SW480 (cell line): ENCODE measurements at regions not wholly inside any gene's neighbourhood (a gene's known extent, or its start where the extent isn't known, plus 50 kb on each side); places are given as distances from the start of the nearest gene placed in this dataset.
A peak's percentile ranks its signal among the peaks of the same experiment; 100 is the strongest.

Experiments
- DNase-seq: peaks from one replicate; pipeline ENCODE4 v3.0.0-alpha.2; 2016; ENCODE audit warnings: low spot score

DNA sequence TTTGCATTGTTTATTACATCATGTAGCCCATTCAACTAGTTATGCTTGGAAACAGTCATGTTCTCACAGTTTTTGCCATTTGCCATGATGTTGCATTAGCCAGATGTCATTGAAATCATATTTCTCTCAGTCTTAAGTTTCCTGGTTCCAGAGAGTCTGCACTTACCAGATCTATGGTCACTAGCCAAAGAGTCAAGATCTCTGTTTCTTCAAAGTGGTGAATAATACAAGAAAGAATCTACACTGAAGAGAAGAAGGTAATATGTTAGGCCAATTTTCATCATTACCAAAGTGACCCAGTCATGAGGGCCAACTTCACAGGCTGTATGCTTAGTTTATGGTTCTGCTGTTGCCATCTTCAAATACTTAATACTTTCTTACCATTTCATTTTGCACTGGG lies 89.0 kb upstream of the PHYHIPL start:
- no peak for DNase-seq

DNA sequence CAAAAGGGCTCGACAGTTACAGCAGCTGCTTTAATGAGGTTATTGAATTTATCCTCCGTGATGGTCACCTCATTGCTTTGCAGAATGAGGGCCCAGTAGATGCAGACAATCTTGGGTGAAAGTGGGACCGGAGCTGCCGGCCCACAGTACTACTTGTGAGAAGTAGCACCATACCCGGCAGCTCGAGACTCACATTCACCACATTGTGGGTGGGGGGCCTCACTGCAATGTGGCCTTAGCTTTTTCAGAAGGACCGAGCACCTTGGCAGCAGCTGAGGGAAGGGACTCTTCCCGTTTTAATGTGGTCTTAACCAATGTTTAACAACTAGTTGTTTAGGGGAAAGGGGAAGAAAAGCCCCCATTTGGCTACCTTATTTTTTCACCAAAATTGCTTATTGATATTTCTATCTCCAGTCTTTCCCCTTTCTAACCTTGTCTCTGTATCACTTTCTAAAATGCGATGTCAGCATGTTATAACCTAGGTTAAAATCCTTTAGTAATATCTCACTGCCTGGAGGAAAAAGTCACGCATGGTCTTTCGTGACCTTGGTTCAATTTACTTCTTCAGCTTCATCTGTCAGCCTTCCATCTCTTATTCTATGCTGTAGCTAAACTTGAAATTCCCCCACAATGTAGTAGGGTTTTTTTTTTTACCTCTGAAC lies 87.4 kb upstream of the PHYHIPL start:
- no peak for DNase-seq

DNA sequence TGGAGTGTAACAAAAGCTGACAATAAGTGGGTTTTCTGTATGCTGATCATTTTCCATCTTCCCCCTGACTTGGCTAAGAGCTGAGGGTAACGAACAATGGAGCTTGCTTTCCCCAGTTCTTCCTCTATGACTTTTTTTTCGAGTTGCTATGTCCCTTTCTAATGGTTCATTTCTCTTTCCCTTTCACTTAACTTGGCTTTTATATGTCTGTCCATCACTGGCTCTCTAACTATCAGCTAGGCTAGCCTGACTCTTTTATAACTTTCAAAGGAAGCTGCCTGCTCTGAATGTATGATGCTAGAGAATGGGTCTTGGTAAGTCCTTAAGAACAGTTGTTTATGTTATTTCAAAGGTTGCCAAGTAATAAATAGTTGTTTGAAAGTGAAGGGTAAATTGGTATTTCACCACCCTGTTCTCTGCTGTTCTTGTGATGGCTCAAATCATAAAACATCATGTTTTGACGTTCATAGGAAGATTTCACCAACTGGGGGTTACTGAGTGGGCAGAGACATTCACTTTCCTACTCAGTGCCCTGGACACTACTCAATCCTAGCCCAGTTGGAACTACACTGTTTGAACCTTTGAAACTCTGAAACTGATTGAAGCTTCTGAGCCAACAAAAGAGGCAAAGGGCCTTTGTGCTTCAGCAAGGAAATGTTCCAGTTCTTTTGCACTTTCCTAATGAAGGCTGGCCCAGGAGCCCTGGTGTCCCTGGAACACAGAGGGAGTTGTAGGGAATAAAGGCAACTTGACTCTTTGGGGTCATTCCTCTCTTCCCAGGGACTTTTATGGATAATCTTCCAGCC lies 85.4 kb upstream of the PHYHIPL start:
- no peak for DNase-seq

DNA sequence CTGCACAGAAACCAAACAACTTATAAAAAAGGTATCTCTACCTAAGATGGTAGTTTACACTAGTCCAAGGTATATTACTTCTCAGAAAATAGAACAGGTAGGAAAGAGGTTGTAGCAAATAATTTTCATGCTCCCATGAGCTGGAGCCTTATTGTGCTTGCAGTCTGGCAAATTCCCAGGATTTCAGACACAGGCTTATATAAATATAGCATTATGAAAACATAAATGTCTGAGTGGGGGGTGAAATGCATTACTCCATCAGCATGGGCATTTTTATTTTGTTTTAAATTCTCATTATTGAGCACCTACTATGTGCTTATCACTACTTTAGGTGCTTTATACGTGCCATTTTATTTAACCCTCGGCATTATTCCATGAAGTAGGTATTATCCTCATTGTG lies 83.0 kb upstream of the PHYHIPL start:
- no peak for DNase-seq

DNA sequence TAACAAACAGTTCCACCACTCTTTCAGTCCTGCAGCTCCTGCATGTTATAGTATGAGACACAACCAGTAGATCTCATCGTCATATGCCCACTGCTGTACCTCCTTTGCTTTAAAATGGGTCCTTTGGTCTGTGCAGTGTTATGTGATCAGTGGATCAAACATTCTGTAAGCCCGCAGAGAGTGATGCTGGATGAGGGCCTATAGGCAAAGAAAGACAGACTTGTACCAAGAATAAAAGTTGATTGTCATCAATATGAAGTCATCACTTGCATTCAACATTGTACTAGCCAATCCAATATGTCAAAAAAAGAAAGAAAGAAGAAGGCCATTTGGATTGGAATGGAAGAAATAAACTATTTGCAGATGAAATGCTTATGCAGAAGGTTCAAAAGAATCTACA lies 79.8 kb upstream of the PHYHIPL start:
- no peak for DNase-seq

DNA sequence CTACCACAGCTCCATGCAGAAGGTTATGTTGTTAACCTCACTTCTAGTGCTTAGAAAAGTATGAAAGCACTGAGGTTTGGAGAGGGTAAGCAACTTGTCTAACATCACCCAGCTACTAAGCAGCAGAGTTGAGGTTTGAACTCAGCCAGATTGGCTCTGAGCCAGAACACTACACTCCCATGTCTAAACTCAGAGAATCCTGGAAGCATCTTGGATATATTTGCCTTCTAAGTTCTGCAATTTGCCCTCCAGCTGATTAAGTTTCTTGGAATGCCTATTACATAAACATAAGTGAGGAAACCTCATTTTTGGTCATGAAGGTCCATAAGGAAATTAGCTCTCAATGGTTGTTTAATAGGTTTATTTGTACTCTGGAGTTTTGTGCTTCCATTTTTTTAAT lies 78.1 kb upstream of the PHYHIPL start:
- no peak for DNase-seq

DNA sequence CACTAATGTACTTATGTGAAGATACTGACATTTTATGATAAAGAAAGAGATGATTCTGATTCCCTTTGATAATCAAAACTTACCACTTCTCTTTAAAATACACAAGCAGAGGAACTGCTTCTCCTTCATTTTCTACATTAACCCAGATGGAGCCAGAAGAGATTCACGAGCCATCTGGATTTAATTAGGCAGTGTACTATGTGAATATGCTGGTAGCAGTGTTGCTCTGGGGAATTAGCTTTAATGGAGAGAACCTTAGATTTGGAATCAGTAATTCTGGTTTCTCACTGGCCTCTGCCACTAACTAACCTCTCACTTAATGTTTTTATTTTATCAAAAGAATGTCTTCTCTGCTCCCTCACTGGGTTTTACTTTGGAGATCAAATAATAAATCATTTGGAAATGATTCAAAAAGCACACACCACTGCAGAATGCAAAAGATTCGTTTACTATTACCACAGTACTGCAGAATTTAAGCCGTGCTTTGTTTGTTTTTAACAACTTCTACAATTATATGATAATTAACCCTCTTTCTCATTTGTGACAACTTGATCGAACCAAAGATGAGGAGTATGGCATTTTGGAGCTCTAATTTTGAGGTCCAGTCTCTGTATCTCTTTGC lies 77.5 kb upstream of the PHYHIPL start:
- no peak for DNase-seq

DNA sequence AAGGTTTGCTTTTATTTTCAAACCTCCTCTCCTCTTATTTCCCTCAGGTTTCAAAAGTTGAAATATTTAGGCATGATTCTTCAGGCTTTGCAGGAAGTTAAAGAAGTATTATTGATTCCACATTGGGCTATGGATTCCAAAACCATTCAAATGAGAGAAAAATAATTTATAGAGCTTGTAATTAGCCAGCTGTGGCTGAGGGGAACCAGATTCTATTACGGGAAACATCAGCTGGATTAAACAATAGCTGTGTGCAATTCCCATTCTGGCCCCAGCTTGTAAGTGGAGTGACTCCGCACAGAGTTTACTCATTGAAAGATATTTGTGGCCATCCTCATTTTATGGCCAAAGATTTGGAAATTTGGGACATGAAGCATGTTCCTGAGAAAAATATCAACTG lies 77.0 kb upstream of the PHYHIPL start:
- DNase-seq: no peak

DNA sequence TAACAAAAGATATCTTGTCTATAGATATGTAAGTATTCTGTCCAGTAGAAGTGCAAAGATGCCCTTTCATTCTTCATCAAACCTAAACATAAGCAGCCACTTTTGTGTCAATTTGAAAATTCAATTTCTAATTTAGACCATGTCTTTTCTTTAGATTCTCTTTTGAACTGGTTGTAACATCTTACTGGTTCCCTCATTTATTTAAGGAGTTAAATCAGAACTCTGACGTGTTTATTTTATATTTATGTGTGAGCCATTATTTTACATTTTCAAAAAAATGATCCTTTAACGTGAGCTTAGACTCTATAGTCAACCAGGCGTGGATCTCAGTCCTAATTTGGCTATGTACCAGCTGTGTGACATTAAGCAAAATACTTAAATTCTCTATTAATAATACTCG lies 74.0 kb upstream of the PHYHIPL start:
- DNase-seq: no peak

DNA sequence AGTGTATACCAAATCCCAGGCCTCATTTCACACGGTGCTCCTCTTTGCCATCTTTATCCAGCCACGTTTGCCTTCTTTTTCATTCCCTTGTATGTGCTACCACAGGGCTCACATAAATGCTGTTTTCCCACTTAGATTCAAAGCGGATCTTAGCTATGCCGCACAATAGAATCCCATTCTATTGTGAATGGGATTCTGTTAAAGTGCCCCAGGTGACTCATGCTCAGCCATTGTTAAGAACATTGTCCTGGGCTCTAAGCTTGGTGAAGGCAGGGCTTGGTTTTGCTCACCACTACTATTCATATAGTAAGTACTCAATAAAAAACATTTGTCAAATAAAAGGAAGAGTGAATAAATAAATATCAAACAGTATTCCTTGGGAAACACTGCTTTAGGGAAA lies 72.3 kb upstream of the PHYHIPL start:
- DNase-seq: no peak

DNA sequence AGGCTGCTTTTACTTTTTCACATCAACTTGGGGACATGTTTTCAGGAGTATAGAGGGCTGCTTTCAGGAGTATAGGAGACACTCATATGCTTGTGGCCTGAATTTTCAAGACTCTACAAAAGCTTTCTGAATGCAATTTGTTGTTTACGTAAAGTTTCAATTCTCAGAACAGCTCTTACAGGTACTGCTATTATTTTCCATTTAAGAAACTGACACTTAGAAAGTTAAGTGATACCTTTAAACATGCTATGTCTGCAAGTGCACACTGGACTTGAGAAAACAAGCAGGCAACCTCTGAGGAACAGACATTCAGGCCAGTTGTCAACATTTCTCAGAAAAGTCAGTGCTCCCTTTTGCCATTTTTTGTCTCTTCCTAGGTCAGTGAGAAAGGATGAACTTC lies 70.0 kb upstream of the PHYHIPL start:
- DNase-seq: no peak

DNA sequence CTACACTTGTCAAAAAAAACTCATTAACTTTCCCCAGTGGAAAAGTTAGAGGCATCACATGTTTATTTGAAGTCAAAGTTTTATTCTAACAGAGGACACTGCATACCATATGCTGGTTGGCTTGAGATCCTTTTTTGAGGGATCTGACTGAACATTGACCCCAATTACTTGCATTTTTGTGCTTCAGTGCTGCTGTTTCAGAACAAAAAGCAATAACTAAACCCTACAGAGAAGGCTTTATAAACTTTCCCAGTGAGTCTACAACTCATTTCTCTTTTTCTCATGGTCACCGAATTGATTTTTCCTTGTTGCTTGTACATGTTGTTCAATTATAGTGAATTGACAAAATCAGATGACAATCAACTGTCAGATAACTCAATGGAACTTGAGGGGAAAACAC lies 69.3 kb upstream of the PHYHIPL start:
- no peak for DNase-seq

DNA sequence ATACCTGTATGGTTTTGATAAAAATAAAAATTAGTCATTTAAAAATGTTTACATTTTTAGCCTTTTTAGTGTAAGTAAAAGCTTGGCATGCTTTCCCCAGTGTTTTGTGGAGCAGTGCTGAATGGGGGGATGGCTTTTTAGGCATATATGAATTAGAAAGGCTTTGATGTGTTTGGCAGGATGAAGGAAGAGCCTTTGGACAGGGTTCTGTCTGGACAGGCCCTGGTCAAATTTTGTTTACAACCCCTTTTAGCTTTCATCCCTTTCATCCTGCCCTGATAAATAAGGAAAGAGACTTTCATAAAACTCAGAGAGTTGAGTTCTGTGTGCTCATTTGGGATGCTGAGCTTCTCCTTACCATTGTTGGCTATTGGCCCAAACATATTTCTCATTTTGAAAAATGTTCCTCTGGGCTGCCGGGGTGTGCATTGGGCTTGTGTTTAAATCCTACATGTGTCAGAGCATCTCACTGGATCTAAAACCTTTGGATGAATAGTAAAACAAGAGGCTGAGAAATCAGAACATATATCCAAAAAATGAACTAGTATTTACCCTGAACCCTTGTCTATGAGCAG lies 68.1 kb upstream of the PHYHIPL start:
- peak; percentile 23 for DNase-seq

DNA sequence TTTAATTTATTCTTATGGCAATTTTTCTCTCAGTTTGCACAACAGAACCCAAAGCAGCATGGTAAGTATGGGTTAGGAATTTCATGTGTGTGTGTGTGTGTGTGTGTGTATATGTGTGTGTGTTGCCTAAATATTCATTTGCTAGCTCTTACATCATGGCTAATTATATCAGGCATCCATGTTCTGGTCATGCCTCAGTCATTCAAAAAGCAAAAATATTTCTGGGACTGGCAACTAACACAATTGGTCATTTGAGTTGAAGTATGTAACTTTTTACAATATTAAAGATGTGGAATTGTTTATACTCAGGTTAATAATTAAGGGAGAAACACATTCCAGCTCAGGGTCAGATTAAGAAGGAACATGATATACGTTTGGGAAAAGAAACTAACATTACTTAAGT lies 67.6 kb upstream of the PHYHIPL start:
- peak; percentile 57 for DNase-seq

DNA sequence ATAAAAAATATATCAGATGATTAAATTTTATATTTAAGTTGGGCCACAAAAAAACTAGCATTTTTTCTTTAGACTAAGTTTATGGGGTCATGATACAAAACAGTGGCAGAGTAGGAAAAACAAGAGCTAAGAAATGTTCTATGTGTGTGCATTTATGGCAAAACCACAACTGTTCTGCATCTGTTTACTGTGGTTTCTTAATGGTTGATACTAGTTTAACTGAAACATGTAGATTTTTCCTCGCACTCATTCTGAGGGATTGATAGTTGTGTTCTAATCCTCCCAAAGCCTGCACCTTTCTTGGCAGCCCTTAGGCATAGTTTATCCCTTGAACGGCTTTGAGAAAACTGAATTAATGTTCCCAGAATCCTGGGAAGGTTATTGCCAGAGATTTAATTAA lies 66.6 kb upstream of the PHYHIPL start:
- DNase-seq: no peak

DNA sequence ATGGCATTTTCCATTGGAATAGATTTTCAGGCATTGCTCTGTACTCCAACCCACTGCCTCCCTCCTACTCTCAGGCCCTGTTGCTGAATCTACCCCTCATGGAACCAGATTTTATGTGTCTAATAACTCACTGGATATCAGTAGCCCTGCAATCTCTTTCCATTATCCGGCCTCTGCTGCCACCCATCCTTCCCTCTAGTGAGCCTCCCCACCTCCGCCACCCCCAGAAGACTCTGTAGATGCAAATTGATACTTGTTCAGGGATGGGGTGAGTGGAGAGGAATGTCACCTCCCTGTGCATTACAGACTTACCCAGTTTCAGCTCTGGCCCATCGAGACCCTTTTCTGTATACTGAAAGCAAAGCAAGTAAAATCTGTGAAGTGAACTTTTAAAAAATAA lies 52.3 kb upstream of the PHYHIPL start:
- DNase-seq: no peak

DNA sequence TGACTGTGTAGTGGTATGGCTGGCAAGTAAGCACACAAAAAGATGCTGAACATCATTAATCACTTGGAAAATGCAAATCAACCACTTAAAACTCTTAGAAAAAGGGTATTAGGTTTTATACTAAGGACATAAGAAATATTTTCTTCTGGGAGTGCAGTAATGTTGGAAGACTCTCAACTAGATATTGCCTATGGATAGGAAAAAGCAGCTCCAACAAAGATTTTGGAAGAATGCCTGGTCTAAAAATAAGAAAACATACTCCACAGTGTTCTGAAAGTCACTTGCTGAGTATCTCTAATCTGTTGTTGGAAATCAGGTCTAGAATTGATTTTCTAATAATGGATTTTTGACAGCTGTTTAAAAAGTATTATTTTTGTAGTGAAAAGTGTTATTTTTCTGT lies 50.8 kb upstream of the PHYHIPL start:
- no peak for DNase-seq

DNA sequence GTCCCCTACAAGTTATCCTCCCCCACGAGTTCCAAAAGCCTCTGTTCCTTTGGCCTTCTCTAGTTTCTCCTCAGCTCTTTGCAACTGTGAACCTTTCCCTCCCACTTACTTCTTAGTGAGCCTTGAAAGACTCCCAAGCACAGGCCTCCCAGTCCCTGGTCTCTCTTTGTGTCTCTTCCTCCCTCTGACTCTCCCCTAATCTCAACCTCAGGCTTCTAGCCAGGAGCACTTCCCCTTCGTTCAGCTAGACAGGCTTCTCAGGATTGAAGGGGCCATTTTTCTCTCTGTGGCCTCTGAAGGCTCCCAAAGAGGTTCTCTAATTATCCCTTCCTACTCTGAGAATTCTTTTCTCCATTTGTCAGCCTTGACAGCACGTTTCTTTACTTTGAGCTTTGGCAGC lies 50.2 kb upstream of the PHYHIPL start:
- DNase-seq: no peak
